Lower leg skin (tissue), 4 donors: ENCODE measurements at regions not wholly inside any gene's neighbourhood (a gene's known extent, or its start where the extent isn't known, plus 50 kb on each side); places are given as distances from the start of the nearest gene placed in this dataset.

ENCODE experiments used
- DNase-seq, 2 donors: peaks; one replicate each; pipeline ENCODE4 v3.0.0-alpha.2; 2019; ENCODE audit warnings: low spot score in 2 of 2
- H3K4me3 ChIP-seq: fragments of 200-600 bp; sonication (generic); 2 replicates; pipeline ENCODE4 v1.5.1; 2017; ENCODE audit warnings: mild to moderate bottlenecking, low read depth; ENCODE audit not compliant: poor library complexity, severe bottlenecking
- CTCF ChIP-seq, 3 donors: fragments of 450-650 bp; IDR thresholded peaks; one replicate each; pipeline ENCODE4 v1.5.1; 2016; ENCODE audit warnings: antibody characterized with exemption in 3 of 3, mild to moderate bottlenecking in 3 of 3, moderate library complexity in 2 of 3
- POLR2A ChIP-seq, 2 donors: fragments of 450-650 bp; IDR thresholded peaks; one replicate each; pipeline ENCODE4 v1.6.1; 2016 to 2017; ENCODE audit warnings: antibody characterized with exemption in 2 of 2, mild to moderate bottlenecking in 1 of 2, moderate library complexity in 1 of 2
- WGBS, 2 donors: methylation state at CpG; one replicate each; pipeline ENCODE4 v1.1.5; 2018; 5-methylcytosine and 5-hydroxymethylcytosine counted together
- intact Hi-C: fragments of 100-400 bp; cut with DNase I; formaldehyde crosslinking; loops from one replicate; pipeline ENCODE4 v1.15.0; 2023; ENCODE audit warnings: low total_unique reads

DNA sequence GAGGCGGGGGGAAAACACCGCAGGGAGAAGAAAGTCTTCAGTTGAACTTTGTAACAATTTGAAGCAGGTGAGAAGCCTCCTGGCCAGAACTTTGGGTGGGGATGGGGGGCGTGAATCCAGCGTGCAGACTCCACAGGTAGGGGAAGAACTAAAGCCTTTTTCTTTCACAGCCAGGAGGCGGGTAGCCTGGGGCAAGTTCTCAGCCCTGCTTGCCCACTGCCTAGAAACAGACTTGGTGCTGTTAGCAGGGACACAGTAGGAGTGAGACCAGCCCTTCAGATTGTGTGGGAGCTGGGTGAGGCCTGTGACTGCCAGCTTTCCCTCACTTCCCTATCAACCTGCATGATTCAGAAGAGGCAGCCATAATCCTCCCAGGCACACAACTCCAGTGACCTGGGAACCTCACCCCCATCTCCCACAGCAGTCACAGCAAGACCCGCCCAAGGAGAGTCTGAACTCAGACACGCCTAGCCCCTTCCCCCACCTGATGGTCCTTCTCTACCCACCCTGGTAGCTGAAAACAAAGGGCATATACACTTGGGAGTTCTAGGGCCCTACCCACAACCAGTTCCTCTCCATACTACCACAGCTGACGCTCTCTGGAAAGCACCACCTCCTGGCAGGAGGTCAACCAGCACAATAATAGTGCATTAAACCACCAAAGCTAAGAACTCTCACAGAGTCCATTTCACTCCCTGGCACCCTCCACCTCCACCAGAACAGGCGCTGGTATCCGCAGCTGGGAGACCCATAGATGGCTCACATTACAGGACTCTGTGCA lies 83.5 kb upstream of the CDC42BPA start:
- DNase-seq = no peak
- H3K4me3 ChIP-seq = no peak overlapping the region
- TF ChIP-seq POLR2A (IDR thresholded peaks at IDR 0.05) = no peak
- TF ChIP-seq CTCF (IDR thresholded peaks at IDR 0.05) = no peak
- intact Hi-C loops = no loop called here
- WGBS, 2 donors = 92 to 93% methylated on average over 10 of the region's 10 CpGs

- 78 to 91% methylated on average over 4 of the region's 4 CpGs for WGBS, 2 donors
- intact Hi-C loops = no loop called here
- no peak for TF ChIP-seq POLR2A (IDR thresholded peaks at IDR 0.05)
- no peak for TF ChIP-seq CTCF (IDR thresholded peaks at IDR 0.05)
Observed at GRCh38 chr1:227399152-227399730, 80.9 kb upstream of the CDC42BPA start.

DNA sequence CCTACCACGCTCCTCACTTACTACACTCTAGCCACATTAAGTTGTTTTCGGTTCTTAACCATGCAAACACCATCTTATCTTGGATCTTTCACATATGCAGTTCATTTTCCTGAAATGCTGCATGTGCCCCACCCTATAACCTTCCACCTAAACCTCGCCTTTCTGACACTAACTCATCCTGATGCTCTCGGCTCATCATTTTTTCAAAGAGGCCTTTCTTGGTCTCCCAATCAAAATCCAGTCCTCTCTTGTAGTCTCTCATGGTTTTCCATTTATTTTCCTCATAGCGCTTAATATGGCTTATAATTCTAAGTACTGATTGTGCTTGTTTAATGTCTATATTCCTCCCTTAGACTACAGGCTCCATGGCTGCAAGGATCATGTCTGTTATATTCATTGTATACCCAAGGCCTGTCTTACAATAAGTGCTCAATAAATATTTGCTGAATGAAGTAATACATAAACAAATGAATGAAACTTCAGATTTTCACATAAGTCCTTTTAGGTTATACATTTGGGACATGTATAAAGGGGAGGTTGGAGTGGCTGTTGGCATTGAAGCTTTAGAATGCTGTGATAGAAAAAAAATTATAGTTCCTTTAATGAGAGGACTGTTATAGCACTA lies 79.2 kb upstream of the CDC42BPA start:
- DNase-seq = no peak
- WGBS, 2 donors = 91 to 94% methylated on average over 5 of the region's 5 CpGs
- TF ChIP-seq POLR2A (IDR thresholded peaks at IDR 0.05) (no peak), CTCF (IDR thresholded peaks at IDR 0.05) (no peak)
- intact Hi-C loops = no loop called here
- no peak overlapping the region for H3K4me3 ChIP-seq

More at GRCh38 chr1:227399152-227399730, 80.9 kb upstream of the CDC42BPA start:
- DNase-seq = no peak
- no peak overlapping the region for H3K4me3 ChIP-seq

DNA sequence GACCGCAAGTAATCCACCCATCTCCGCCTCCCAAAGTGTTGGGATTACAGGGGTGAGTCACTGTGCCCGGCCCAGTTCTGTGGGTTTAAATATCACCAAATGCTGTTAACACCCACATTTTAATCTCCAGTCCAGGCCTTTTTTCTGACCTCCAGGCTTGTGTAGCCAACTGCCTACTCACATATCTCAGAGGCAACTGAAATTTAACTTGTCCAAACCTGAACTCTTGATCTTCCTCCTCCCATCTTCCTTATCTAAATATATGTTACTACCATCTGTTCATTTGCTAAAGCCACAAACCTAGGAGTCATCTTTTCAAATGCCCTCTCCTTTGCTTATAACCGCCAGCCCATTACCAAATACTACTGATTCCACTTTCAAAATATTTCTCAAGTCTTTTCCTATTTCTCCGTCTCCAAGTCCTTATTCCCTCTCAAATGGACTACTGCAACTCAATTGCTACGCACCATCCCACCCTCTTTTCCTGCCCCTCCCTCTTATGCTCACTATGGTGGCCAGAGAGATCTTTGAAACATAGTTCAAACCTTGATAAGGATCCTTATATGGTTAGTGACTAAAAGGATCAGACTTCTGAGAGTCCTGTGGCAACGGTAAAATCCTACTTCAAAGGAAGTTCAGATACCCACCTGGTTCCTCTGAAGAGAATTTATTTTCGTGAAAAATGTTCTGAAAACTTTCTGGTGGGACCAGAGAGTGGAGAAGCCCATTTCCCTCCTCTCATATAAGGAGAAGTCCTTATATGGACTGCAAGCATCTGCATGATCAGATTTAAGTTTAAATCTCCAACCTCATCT lies 78.5 kb upstream of the CDC42BPA start:
- intact Hi-C loops = no loop called here
- H3K4me3 ChIP-seq = no peak overlapping the region
- no peak for DNase-seq
- WGBS, 2 donors = 78 to 79% methylated on average over 8 of the region's 8 CpGs
- TF ChIP-seq POLR2A (IDR thresholded peaks at IDR 0.05) = no peak
- TF ChIP-seq CTCF (IDR thresholded peaks at IDR 0.05) = no peak

DNA sequence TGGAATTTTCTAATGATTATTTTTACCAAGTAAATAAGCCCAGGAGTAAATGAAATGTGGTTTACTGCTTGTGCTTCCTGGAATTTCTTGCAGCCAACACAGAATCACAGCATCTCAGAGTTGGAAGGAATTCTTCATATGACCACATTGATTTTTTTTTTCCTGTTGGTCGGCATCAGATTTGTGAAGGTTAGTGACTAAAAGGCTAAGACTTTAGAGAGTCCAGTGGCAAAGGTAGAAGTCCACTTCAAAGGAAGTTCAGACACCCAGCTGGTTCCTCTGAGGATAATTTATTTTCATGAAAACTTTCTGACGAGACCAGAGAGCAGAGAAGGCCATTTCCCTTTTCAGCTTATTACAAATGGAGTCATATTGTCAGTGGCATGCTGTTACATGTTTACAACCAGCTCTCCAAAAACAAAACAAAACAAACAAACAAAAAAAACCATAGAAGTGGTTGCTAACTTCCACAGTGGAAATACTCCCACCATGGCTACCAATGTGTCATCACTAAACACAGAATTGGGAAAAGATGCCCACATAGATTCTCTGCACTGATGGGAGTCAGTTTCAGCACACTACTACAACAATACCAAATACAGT lies 77.2 kb upstream of the CDC42BPA start:
- no peak overlapping the region for H3K4me3 ChIP-seq
- no peak for TF ChIP-seq POLR2A (IDR thresholded peaks at IDR 0.05)
- no peak for TF ChIP-seq CTCF (IDR thresholded peaks at IDR 0.05)
- intact Hi-C loops = no loop called here
- no peak for DNase-seq
- WGBS, 2 donors = 43 to 63% methylated on average over 2 of the region's 2 CpGs
